ENCODE measurements at regions not wholly inside any gene's neighbourhood (a gene's known extent, or its start where the extent isn't known, plus 50 kb on each side); places are given as distances from the start of the nearest gene placed in this dataset.

- TF ChIP-seq, protein P1, sequence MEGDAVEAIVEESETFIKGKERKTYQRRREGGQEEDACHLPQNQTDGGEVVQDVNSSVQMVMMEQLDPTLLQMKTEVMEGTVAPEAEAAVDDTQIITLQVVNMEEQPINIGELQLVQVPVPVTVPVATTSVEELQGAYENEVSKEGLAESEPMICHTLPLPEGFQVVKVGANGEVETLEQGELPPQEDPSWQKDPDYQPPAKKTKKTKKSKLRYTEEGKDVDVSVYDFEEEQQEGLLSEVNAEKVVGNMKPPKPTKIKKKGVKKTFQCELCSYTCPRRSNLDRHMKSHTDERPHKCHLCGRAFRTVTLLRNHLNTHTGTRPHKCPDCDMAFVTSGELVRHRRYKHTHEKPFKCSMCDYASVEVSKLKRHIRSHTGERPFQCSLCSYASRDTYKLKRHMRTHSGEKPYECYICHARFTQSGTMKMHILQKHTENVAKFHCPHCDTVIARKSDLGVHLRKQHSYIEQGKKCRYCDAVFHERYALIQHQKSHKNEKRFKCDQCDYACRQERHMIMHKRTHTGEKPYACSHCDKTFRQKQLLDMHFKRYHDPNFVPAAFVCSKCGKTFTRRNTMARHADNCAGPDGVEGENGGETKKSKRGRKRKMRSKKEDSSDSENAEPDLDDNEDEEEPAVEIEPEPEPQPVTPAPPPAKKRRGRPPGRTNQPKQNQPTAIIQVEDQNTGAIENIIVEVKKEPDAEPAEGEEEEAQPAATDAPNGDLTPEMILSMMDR (conservative IDR thresholded peaks at IDR 0.05; ENCODE audit: control insufficient read depth, insufficient read depth, low read depth, low read length) = no peak
- no peak overlapping the region for H3K4me3 ChIP-seq (ENCODE audit: control insufficient read depth, low read depth, low read length)
- DNase-seq (ENCODE audit: low read depth) = no peak
Measured at GRCh38 chr13:106129273-106129672, 406.2 kb downstream of the EFNB2 start.

GRCh38 chr13:106122234-106122633 lies 413.2 kb downstream of the EFNB2 start:
- TF ChIP-seq, protein P1 (conservative IDR thresholded peaks at IDR 0.05; ENCODE audit: control insufficient read depth, insufficient read depth, low read depth, low read length) = no peak

DNA sequence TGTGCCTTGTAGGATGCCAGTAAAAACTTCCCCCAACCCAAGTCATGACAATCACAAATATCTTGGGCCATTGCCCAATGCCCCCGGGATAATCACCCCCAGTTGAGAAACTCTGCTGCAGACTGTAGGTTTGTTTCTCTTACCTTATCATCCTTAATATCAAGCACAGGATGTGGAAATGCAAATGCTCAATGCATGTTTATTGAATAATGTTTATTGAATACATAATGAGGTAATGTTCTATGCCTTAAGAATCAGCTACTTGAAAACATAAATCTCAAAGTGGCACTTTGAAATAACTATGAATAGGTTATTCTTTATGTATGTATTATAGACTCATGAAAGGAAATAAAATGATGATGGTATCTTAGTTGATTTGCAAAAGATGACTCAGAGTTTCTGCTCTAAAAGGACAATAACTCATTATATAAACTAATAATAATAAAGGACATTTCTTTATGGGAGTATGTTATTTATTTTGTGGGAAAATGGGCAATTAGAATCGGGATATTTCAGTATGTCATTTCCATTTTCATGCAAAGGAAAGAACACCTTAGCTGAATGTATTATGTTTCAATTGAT lies 414.2 kb downstream of the EFNB2 start:
- TF ChIP-seq, protein P1 (conservative IDR thresholded peaks at IDR 0.05; ENCODE audit: control insufficient read depth, insufficient read depth, low read depth, low read length) = no peak
- no peak overlapping the region for H3K4me3 ChIP-seq (ENCODE audit: control insufficient read depth, low read depth, low read length)
- no peak for DNase-seq (ENCODE audit: low read depth)

More at GRCh38 chr13:106122234-106122633, 413.2 kb downstream of the EFNB2 start:
- H3K4me3 ChIP-seq (ENCODE audit: control insufficient read depth, low read depth, low read length) = no peak overlapping the region
- DNase-seq (ENCODE audit: low read depth) = no peak

GRCh38 chr13:106118996-106119395 lies 416.5 kb downstream of the EFNB2 start:
- TF ChIP-seq, protein P1 (conservative IDR thresholded peaks at IDR 0.05; ENCODE audit: control insufficient read depth, insufficient read depth, low read depth, low read length) = no peak
- no peak for DNase-seq (ENCODE audit: low read depth)
- H3K4me3 ChIP-seq (ENCODE audit: control insufficient read depth, low read depth, low read length) = no peak overlapping the region

DNA sequence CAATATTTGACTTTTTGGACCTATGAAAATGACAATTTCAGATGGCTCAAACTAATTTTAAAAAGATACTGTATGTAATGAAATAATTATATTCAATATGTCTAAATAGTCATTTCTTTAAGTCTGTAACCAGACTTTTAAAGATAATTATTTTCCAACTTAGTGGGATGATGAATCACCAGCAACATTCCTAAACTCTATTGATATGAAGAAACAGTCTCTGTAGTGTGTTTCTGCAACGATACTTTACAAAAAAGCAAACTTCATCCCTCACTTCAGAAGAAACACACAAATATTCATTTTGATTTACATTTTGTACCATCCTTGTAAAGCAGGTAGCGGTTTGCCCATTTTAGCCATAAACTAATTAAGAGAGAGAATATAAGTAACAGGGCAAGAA lies 417.4 kb downstream of the EFNB2 start:
- TF ChIP-seq, protein P1 (conservative IDR thresholded peaks at IDR 0.05; ENCODE audit: control insufficient read depth, insufficient read depth, low read depth, low read length) = no peak
- no peak overlapping the region for H3K4me3 ChIP-seq (ENCODE audit: control insufficient read depth, low read depth, low read length)
- peak; percentile 31 for DNase-seq (ENCODE audit: low read depth)

DNA sequence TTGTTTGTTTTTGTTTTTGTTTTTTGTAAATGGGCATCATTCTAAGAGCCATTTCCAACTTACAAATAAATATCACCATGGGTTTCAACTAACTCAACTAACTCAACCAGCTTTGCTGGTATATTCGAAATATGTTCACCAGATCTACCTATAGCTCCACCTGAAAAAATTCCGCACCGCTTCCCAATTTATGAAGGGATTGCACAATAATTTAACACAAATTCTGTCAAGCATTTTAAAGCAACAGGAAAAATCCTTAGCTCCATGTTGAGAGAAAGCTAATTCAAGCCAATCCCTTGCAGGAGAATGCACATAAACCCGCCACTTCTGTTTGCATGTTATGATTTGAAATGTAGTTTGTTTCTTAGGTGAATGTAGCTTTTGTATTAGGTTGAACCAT lies 417.8 kb downstream of the EFNB2 start:
- H3K4me3 ChIP-seq (ENCODE audit: control insufficient read depth, low read depth, low read length) = no peak overlapping the region
- no peak for DNase-seq (ENCODE audit: low read depth)
- TF ChIP-seq, protein P1 (conservative IDR thresholded peaks at IDR 0.05; ENCODE audit: control insufficient read depth, insufficient read depth, low read depth, low read length) = no peak

DNA sequence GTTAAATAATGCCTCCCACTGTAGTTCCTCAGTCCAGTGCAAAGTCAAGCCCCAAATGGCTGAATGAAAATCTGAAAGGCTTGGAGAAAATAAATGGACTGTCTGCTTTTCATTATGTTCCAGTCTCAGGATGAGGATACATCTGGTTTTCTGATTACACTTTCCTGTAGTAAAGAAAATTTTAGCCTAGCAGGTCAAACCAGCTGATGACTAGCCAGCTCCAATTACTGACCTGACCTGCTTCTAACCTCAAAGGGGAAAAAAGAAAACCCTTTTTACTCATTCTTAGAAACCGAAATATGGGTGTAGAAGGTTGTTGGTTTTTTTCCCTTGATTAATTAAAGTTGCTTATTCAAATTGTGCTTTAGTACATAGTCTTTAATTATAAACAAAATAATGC lies 418.4 kb downstream of the EFNB2 start:
- TF ChIP-seq, protein P1 (conservative IDR thresholded peaks at IDR 0.05; ENCODE audit: control insufficient read depth, insufficient read depth, low read depth, low read length) = no peak
- no peak overlapping the region for H3K4me3 ChIP-seq (ENCODE audit: control insufficient read depth, low read depth, low read length)
- peak; percentile 85 for DNase-seq (ENCODE audit: low read depth)
